Hematopoietic multipotent progenitor cell (in vitro differentiated cells): ENCODE measurements at regions not wholly inside any gene's neighbourhood (a gene's known extent, or its start where the extent isn't known, plus 50 kb on each side); places are given as distances from the start of the nearest gene placed in this dataset.
"Not testable (repeated sequence)": the region's sequence is repeated elsewhere in the genome, so short reads cannot be mapped to it uniquely, and the experiment has no call there.

Experiments used
- DNase-seq, 3 donors: peaks; one replicate each; pipeline ENCODE4 v3.0.0-alpha.2; 2011 to 2015; ENCODE audit warnings: low read depth in 2 of 3, low spot score in 2 of 3

DNA sequence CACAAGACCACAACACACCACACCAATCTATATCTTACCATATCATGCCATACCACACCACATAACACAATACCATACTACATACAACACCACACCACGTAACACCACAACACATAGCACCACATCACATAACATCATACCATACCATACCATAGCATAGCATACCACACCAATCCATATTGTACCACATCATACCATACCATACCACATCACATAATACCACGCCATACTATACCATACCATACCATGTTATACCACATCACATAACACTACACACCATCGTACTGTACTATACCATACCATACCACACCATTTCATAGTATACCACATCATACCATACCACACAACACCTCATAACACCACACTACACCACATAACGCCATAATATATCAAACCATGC lies 335.2 kb upstream of the VWC2 start:
- no peak for DNase-seq

DNA sequence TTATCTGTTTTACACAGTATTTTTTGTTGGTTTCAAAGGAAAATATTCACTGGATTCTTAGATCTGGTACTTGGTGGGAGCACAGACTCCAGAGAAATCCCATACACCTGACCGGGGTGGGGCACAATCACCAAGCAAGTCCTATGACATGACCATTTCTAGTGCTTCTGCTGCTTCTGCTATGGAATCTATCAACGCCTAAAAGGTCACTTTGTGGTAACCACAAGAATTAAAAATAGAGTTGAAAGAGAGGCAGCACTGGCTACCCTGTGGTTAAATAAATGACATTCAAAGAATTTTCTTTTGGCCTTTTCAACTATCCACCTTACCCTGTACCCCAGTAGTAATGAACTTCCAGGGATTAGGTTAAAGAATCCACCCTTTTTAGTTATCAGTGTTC lies 329.9 kb upstream of the VWC2 start:
- no peak for DNase-seq

DNA sequence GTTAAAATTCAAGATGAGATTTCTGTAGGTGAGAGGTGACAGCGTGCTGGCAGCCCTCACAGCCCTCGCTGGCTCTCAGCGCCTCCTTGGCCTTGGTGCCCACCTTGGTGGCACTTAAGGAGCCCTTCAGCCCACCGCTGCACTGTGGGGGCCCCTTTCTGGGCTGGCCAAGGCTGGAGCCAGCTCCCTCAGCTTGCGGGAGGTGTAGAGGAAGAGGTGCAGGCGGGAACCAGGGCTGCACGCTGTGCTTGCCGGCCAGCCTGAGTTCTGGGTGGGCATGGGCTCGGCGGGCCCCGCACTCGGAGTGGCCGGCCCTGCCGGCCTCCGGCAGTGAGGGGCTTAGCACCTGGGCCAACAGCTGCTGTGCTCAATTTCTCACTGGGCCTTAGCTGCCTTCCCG lies 320.0 kb upstream of the VWC2 start:
- no peak for DNase-seq

DNA sequence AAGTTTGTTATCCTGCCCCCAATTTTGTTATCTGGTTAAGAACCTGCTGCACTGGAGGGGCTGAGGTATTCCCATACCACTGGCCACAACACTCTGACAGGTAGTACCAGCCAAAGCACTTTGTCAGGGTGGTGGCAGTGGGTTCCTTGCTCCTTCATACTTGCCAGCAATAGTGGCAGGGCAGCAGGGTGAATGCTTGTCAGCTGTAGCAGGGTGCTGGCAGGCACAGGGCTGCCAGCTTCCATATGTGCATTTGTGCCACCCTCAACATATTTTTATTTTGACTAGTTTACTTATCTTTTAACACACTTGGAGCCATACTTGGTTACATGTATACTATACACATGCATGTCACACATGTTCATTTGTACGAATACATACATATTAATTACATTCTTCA lies 294.0 kb upstream of the VWC2 start:
- no peak for DNase-seq

DNA sequence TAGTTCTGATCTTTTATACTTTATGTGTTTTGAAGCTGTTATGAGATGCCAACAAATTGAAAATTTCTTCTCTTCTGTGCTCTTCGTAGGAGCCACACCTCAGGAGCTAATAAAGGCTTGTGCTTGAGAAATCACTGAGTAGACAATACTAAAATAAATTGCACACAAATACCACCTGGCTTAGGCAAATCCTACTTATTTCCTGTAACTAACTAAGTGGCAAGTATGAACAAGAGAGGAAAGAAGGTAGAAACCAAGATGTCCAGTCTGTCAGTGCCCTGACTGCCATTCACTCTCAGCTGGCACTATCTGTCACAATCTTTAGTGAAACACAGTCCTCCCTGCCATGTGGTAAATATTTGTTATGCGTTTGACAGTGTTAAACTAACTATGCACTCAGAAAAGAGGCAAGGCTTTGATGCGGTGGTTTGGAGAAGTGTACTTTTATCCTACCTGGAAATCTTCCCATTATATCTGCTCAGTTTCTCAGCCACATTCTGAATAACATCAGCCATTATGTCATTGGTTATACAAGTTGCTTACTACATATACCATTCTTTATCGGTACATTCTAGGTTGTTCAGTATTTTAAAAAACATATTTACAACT lies 293.4 kb upstream of the VWC2 start:
- no peak for DNase-seq

DNA sequence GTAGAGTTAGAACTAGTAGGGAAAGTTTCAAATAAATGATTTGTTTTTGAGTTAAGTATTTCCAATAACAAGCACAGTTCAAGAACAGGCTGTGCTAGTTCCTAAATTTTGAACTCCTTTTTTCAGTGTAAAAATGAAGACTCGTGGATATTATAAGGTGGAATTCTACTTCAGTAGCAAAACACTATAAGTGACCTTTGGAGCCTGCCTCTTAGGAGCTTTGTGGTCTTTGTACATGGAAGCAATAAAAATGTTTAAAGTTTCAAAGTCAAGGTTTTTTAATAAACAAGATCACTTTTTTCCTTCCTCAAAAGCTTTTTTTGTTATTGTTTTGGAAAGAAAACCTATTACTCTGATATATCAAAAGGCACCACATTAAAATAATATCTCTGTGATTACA lies 292.4 kb upstream of the VWC2 start:
- no peak for DNase-seq

DNA sequence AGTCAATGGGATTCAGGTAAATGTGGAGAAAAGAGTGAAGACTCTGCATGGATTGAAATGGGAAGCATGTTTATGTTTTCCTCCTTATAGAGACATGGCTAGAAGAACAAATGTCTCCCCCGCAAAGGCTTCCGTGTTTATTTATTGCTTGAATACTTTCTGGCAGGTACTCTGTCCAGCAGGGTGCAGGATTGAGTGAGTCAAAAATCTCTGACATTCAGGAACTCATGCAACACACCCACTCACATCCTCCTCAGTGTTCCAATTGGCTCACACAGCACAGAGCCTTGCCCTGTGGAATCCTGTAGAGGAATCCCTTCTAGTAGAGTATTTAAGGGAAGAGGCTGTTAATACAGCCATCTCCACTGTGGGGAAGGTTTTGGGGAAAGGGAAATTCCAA lies 290.3 kb upstream of the VWC2 start:
- DNase-seq: peak in 2 of 3 donors; percentile 9 to 46

DNA sequence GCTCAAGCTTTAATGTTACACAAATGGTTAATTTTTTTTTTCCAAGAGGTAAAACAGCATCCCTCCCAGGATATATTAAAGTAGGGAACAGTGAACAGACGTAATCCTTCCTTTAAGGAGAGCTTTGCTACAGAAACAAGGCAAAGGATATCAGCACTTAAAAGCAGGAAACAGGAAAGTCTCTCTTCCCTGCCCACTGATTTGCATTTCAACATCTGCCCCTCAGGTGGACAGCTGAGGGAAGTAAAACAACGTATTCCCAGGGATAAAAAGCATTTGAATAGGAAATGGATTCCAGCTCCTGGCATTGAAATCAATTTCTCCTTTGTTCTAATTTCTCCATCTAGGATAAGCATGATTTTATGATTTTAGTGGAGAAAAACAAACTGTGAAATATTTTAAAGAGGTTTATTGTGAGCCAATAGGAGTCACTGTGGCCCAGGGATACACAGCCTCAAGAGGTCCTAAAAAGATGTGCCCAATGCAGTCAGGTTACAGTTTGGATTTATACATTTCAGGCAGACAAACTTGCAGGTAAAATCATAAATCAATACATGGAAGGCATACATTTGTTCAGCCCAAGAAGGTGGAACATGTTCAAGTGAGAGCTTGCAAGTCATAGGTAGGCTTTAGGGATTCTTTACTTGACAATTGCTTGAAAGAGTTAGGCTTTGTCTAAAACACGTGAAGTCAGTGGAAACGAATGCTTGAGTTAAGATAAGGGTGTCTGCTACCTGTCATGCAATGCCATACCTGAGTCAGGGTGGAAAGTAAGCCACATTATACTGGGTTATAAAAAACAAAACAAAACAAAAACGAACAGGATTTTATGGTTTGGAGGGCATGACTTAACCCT lies 286.2 kb upstream of the VWC2 start:
- peak in 1 of 3 donors; percentile 2 for DNase-seq

DNA sequence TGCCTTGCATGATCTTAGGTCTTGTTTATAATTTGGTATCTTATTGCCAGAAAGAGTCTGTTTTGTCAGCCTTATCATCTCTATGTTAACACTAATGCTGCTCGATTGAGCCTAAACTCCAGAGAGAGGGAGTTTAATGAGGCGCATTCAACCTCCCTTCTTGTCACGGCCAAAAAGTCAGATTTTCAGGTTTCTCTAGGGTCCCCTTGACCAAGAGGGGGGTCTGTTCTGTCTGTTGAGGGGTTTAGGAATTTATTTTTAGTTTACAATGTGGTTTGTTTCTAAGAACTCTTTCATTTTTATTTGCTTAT lies 285.7 kb upstream of the VWC2 start:
- no peak for DNase-seq

DNA sequence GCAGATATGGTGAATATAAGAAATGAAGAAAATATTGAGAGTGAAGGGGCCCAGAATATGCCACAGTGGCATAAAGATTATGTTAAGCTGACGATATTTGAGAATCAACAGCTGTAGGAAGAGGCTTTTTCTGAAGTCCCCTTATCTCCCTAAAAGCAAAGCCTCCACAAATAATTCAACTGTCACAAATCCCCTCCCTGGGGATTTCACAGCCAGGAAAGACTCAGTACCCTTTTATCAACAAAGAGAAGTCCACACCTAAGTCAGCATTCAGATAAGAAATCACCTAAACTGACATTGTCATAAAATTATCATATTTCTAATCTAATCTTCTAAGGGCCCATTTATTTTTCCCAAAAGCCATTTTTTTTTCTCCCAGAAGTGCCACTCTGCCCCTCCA lies 284.9 kb upstream of the VWC2 start:
- DNase-seq: no peak

DNA sequence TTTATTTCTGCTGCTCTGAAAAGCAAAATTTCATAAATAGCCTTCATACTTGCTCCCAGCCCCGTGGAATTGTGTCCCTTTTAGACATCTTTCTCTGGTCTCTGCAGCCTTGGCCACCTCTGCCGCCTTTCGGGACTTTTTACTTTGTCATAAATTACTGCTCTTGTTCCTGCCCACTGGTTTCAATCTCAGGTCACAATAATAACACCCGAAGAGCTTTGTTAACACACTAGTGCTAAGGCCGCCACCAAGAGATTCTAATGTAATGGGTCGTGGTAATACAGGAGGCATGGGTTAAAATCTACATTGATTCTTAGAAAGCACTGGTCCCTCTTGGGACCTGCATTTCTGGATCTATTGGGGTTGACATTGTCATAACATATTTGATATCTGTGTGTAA lies 276.0 kb upstream of the VWC2 start:
- DNase-seq: no peak

DNA sequence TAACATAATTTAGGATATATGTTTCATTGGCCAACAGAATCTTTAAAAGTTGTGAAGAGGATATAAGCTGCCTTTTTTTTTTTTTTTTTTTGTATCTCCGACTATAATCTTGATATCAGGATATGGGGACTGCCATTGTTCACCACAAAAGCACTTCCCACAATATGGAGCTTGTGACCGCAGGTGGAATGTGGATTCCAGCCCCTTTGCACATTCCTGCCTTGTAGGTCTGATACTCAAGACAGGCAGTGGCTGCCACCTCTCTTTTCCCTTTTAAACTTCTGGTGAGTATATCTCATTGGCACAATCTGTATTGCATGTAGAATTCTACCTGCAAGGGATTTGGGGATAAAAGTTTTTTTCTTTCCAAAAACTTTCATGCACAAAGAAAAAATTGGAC lies 272.7 kb upstream of the VWC2 start:
- DNase-seq: no peak

DNA sequence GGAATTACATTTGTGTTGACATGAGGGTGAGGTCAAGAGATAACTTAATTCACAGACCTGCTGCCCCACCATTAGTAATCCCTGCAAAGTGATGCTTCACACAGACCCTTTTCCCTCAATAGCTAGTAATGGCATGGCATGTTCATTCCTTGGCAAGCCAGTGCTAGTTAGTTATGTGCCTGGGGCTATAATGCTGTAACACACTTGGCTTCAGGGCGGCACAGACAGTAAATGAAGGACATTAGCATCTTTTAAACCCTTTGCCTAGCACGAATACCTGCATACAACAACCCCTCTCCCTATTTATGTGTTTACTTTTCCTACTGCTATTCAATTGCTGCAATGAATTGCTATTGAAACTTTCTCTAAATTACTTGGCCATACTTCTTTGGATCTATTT lies 266.2 kb upstream of the VWC2 start:
- not testable (repeated sequence) for DNase-seq

DNA sequence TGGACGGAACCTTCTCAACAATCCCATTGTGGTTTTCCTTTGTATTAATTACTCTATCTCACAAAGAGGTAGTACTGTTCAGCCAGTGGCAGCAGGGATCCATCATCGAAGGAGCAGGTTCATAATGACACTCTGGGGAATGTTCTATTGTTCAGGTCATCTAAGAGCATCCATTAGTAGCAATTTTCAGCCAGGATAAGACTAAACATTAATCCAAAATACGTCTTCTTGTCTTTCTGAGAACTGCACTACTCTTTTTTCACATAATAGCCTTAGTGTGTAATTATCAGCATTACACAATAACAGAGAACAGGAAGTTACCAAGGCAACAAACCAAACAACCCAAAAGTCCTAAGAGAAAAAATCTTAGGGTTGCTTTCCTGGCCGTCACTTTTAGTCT lies 259.5 kb upstream of the VWC2 start:
- DNase-seq: peak in 1 of 3 donors; percentile 18

DNA sequence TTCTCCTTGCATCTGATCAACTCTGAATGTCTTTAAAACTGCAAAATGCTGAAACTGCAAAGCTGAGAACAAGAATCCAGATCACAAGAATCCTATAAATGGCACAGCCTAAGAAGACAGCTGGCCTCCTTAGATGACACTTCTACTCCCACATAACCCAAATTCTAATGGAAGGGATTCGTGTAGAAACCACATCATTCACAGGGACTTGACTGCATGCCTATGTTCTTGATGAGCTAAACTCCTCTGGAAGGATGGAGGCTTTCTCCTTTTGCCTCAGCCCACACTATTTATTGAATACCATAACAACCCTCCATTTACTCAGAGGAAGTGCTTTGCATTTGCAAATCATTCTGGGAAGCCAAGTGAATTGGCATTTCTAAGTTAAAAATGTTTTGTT lies 252.5 kb upstream of the VWC2 start:
- no peak for DNase-seq

DNA sequence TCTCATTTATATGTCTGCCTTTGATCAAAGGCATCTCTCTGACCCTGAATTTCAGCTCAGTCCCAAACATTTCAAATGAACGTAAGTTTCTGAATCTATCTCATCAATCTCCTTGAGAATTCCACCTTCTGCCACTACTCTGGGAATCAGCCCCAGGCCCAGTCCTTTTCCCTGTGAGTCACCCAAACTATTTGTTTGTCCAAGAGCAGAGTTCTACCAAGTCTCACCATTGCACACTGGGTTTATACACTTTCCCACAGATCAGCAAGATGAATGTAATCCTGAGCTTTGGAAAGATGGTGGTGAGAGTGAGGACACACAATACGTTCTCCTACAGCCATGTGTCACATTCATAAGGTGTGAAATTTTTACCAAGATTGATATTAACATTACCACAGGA lies 251.3 kb upstream of the VWC2 start:
- DNase-seq: no peak

DNA sequence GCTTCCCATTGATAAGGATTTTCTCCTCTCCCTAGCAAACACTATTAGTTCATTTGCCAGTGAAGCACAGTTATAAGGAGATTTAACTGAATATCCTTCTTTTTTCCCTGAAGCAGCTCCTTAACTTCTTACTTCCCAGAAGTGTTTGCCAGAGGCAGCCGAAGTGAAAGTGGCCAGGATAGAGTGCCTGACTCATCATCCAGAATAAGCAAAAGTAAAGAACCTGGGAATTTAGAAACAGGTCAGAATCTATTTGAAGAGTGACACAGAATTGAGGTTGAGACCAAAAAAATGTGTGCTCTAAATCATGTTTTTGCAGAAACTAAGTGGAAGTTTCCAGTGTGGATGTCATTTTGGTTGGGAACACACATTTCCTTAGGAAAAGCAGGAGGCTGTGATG lies 249.6 kb upstream of the VWC2 start:
- no peak for DNase-seq

DNA sequence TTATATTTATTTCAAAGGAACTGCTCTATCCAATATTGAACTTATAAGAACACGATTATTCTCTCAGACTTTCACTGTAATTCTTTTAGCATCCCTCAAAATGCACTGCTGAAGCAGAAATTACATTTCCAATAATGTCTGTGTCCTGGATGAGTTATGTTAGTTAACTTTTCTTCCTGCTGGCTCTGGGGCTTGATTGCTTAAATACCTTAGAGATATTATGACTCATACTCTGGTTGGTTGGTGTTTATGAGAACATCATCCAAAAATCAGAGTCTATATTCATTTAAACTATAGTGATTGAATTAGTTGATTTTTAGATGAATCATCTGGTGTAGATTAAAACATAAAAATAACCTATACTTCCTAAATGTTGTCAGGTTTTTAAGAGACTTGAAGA lies 246.3 kb upstream of the VWC2 start:
- DNase-seq: no peak

DNA sequence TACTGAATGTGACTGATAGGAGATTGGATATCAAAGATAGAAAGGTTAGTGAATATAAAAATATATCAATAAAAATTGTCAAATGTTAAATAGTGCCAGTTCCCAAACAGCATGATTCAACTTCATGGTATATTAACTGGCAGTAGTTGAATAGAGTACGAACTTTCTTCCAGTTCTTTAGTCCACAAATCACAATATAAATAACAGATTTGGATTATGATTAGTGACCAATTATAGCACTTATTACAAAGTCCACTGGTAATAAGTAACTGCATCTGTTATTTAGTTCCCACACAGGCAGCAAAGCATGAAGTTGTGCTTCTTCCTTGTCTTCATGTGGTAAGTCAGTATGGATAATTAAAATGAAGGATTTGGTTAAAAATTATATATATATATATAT lies 243.0 kb upstream of the VWC2 start:
- DNase-seq: no peak

DNA sequence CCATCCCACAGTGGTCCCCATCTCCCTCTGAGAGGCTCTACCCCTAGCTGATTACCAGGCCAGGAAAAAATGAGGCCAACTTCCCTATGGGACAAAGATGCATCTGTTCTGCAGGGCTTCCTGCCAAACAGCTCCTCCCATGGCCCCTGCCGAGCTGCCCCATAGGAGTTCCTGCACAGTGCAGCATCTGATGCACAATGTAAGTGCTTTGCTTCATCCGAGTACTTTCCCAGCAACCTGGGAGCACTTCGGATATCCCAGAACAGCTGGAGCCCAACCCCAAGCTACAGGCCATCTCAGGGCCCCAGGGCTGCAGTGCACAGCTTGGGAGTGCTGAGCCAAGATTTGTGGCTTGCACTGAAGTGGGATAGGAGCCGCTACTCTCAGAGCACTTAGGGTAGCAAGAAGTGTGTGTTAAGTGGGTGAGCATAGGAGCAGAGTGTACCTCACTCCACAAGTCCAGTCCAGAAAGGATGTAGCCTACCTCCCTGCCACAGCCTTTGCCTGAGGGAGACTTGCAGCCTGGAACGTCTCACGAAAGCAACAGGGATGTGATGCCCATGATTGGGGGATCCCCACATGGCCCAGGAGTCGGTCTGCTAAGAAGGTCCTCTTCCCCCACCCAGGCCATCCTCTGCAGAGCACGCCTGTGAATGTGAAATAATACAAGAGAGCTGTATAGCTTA lies 209.6 kb upstream of the VWC2 start:
- DNase-seq: no peak

DNA sequence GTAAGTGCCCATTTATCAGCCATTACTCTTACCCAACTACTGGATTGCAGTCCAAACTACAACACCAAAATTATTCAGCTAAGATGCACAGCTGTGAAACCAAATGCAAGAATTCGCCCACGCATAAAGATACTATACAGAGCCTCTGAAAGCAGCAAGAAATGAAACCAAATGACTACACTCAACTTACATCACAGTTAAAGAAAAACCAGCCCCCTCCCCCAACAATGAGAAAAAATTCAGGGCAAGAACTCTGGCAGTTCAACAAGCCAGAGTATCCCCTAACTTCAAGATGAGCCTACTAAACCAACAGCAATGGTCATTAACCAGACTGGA lies 209.1 kb upstream of the VWC2 start:
- DNase-seq: no peak

DNA sequence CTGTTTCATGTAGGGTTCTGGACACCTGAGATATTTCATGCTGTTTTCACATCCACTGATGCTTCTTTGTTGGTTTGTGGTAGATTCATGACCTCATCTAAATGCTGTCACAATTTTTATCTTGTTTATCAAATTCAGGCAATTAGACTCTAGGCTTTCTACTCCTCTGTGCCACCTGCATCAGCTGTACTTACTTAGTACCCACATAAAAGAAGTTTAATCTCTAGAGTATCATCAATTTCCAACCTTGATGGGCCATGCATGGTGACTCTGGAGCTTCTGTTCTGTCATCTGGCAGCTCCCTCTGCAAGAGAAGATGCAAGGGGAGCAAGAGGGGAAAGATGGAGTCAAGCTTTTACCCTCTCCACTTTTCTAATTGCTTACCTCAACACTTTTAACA lies 195.9 kb upstream of the VWC2 start:
- no peak for DNase-seq
